ENCODE measurements at regions not wholly inside any gene's neighbourhood (a gene's known extent, or its start where the extent isn't known, plus 50 kb on each side); places are given as distances from the start of the nearest gene placed in this dataset.
"Not testable (repeated sequence)": the region's sequence is repeated elsewhere in the genome, so short reads cannot be mapped to it uniquely, and the experiment has no call there.

GRCh38 chr7:131774419-131775220 is 218.2 kb upstream of the PODXL start:
- DNase-seq, result no peak

GRCh38 chr7:131773413-131773812 is 217.0 kb upstream of the PODXL start:
- DNase-seq, result no peak

GRCh38 chr7:131769241-131769640 is 212.8 kb upstream of the PODXL start:
- no peak for DNase-seq

- no peak for DNase-seq
These were observed 211.2 kb upstream of the PODXL start for GRCh38 chr7:131767591-131767990.

GRCh38 chr7:131765575-131765974 is 209.1 kb upstream of the PODXL start:
- no peak for DNase-seq

GRCh38 chr7:131764143-131764775 is 207.8 kb upstream of the PODXL start:
- DNase-seq, result no peak

GRCh38 chr7:131762753-131763152 is 206.3 kb upstream of the PODXL start:
- no peak for DNase-seq

GRCh38 chr7:131755801-131756200 is 199.4 kb upstream of the PODXL start:
- not testable (repeated sequence) for DNase-seq

- no peak for DNase-seq
These were observed 197.3 kb upstream of the PODXL start for GRCh38 chr7:131753620-131754222.

- DNase-seq, result no peak
These were observed 191.3 kb upstream of the PODXL start for GRCh38 chr7:131747658-131748232.

- no peak for DNase-seq
These were observed 189.2 kb upstream of the PODXL start for GRCh38 chr7:131745390-131746248.

- DNase-seq, result no peak
These were observed 185.0 kb upstream of the PODXL start for GRCh38 chr7:131741446-131741845.

- no peak for DNase-seq
These were observed 181.5 kb upstream of the PODXL start for GRCh38 chr7:131737746-131738465.

- DNase-seq, result no peak
These were observed 178.7 kb upstream of the PODXL start for GRCh38 chr7:131735101-131735500.

- DNase-seq, result no peak
These were observed 177.2 kb upstream of the PODXL start for GRCh38 chr7:131733604-131734003.

GRCh38 chr7:131727189-131727588 is 170.8 kb upstream of the PODXL start:
- DNase-seq, result no peak

- no peak for DNase-seq
These were observed 170.3 kb upstream of the PODXL start for GRCh38 chr7:131726686-131727085.

- no peak for DNase-seq
These were observed 169.6 kb upstream of the PODXL start for GRCh38 chr7:131726031-131726430.

GRCh38 chr7:131724776-131725345 is 168.4 kb upstream of the PODXL start:
- no peak for DNase-seq

- DNase-seq, result no peak
These were observed 167.5 kb upstream of the PODXL start for GRCh38 chr7:131723926-131724325.

- DNase-seq, result no peak
These were observed 165.9 kb upstream of the PODXL start for GRCh38 chr7:131722371-131722770.

- DNase-seq, result no peak
These were observed 165.2 kb upstream of the PODXL start for GRCh38 chr7:131721660-131722059.
